MM.1S (cell line): ENCODE measurements at regions not wholly inside any gene's neighbourhood (a gene's known extent, or its start where the extent isn't known, plus 50 kb on each side); places are given as distances from the start of the nearest gene placed in this dataset.
"Not testable (repeated sequence)": the region's sequence is repeated elsewhere in the genome, so short reads cannot be mapped to it uniquely, and the experiment has no call there.

Experiments used
- DNase-seq: peaks from one replicate; pipeline ENCODE4 v3.0.0-alpha.2; 2015
- H2AFZ ChIP-seq: fragments of 300-600 bp; sonication (generic); 2 replicates; pipeline ENCODE4 v1.6.0; 2016; ENCODE audit warnings: antibody characterized with exemption, low read length
- H3F3A ChIP-seq: fragments of 300-600 bp; sonication (generic); 2 replicates; pipeline ENCODE4 v1.6.1; 2016; ENCODE audit warnings: mild to moderate bottlenecking, antibody characterized with exemption, low read length, moderate library complexity, mixed read lengths; ENCODE audit not compliant: insufficient read depth
- H3K27ac ChIP-seq: fragments of 300-600 bp; sonication (generic); 2 replicates; pipeline ENCODE4 v1.5.1; 2016; ENCODE audit warnings: mild to moderate bottlenecking, low read length
- H3K27me3 ChIP-seq: fragments of 300-600 bp; sonication (generic); replicated peaks from 2 replicates; pipeline ENCODE4 v1.6.0; 2016; ENCODE audit warnings: low read length; ENCODE audit not compliant: insufficient read depth
- H3K36me3 ChIP-seq: fragments of 300-600 bp; sonication (generic); replicated peaks from 2 replicates; pipeline ENCODE4 v1.6.1; 2016; ENCODE audit warnings: mild to moderate bottlenecking, low read length, mixed read lengths; ENCODE audit not compliant: insufficient read depth
- H3K4me1 ChIP-seq: fragments of 300-600 bp; sonication (generic); 2 replicates; pipeline ENCODE4 v1.6.1; 2016; ENCODE audit warnings: low read length, mixed read lengths
- H3K4me2 ChIP-seq: fragments of 300-600 bp; sonication (generic); 2 replicates; pipeline ENCODE4 v1.6.0; 2016; ENCODE audit warnings: low read depth, low read length
- H3K4me3 ChIP-seq: fragments of 300-600 bp; sonication (generic); 2 replicates; pipeline ENCODE4 v1.5.1; 2016; ENCODE audit warnings: low read length, mixed read lengths
- H3K79me2 ChIP-seq: fragments of 300-600 bp; sonication (generic); 2 replicates; pipeline ENCODE4 v1.6.1; 2016; ENCODE audit warnings: mixed run types, low read length, mixed read lengths
- H3K9ac ChIP-seq: fragments of 300-600 bp; sonication (generic); 2 replicates; pipeline ENCODE4 v1.6.1; 2016; ENCODE audit warnings: low read length, mixed read lengths
- H3K9me2 ChIP-seq: fragments of 300-600 bp; sonication (generic); replicated peaks from 2 replicates; pipeline ENCODE4 v1.6.1; 2016; ENCODE audit warnings: mild to moderate bottlenecking, low read length, mixed read lengths; ENCODE audit not compliant: insufficient read depth
- H3K9me3 ChIP-seq: fragments of 300-600 bp; sonication (generic); replicated peaks from 2 replicates; pipeline ENCODE4 v1.6.1; 2016; ENCODE audit warnings: mild to moderate bottlenecking, low read length, mixed read lengths; ENCODE audit not compliant: insufficient read depth
- H4K20me1 ChIP-seq: fragments of 300-600 bp; sonication (generic); 2 replicates; pipeline ENCODE4 v1.6.1; 2016; ENCODE audit warnings: mild to moderate bottlenecking, low read length, moderate library complexity, mixed read lengths; ENCODE audit not compliant: insufficient read depth
- CTCF ChIP-seq: fragments of 300-600 bp; sonication (generic); IDR thresholded peaks from 2 replicates; pipeline ENCODE4 v1.5.1; 2016; ENCODE audit warnings: antibody characterized with exemption, low read length, mixed read lengths
- EZH2 ChIP-seq: fragments of 300-600 bp; sonication (generic); optimal IDR thresholded peaks from 2 replicates; pipeline ENCODE3; 2017; ENCODE audit warnings: low read depth, mild to moderate bottlenecking, antibody characterized with exemption, low read length, mixed read lengths
- EZH2phosphoT487 ChIP-seq: fragments of 300-600 bp; sonication (generic); IDR thresholded peaks from 2 replicates; pipeline ENCODE4 v1.6.1; 2018; ENCODE audit warnings: antibody characterized with exemption, low read length

GRCh38 chr6:99145738-99146137, 198.0 kb upstream of the FBXL4 start:
- H3K4me3 ChIP-seq = no peak overlapping the region
- TF ChIP-seq EZH2 (no peak), EZH2phosphoT487 (no peak), CTCF (no peak)
- H3K27ac ChIP-seq = no peak overlapping the region

GRCh38 chr6:99143108-99143861, 195.5 kb upstream of the FBXL4 start:
- Histone ChIP-seq H2AFZ (no peak overlapping the region), H3K27me3 (no peaks in the 10 kb centered on the region), H3F3A (no peaks in the 10 kb centered on the region), H3K9me2 (no peaks in the 10 kb centered on the region), H3K27ac (no peak overlapping the region), H4K20me1 (no peaks in the 10 kb centered on the region), H3K9me3 (no peaks in the 10 kb centered on the region), H3K4me2 (no peak overlapping the region), H3K79me2 (no peaks in the 10 kb centered on the region), H3K36me3 (no peaks in the 10 kb centered on the region), H3K4me3 (no peak overlapping the region), H3K9ac (no peak overlapping the region), H3K4me1 (no peaks in the 10 kb centered on the region; the same call in 1 of the 2 replicates)
- no peak for TF ChIP-seq EZH2
- no peak for TF ChIP-seq EZH2phosphoT487
- TF ChIP-seq CTCF = no peak
- DNase-seq = no peak

More at GRCh38 chr6:99145738-99146137, 198.0 kb upstream of the FBXL4 start:
- Histone ChIP-seq H4K20me1 (no peaks in the 10 kb centered on the region), H3K4me1 (no peaks in the 10 kb centered on the region; the same call in 1 of the 2 replicates), H2AFZ (0 out of 2 replicates have a peak overlapping the region, but pooled peaks have one; percentile 6), H3K9ac (no peak overlapping the region), H3K9me3 (no peaks in the 10 kb centered on the region), H3K27me3 (no peaks in the 10 kb centered on the region), H3K79me2 (no peaks in the 10 kb centered on the region), H3K9me2 (no peaks in the 10 kb centered on the region), H3K4me2 (peak overlapping the region; percentile 30; the same call in 1 of the 2 replicates), H3F3A (no peaks in the 10 kb centered on the region), H3K36me3 (no peaks in the 10 kb centered on the region)
- DNase-seq = peak; percentile 30

GRCh38 chr6:99141906-99142305, 194.2 kb upstream of the FBXL4 start:
- not testable (repeated sequence) for H3K36me3 ChIP-seq, H4K20me1 ChIP-seq, H3K9me3 ChIP-seq, DNase-seq, H2AFZ ChIP-seq, H3K4me1 ChIP-seq, H3K4me2 ChIP-seq, H3K27ac ChIP-seq, H3K4me3 ChIP-seq, H3K9me2 ChIP-seq, H3K79me2 ChIP-seq, H3K9ac ChIP-seq, H3K27me3 ChIP-seq, H3F3A ChIP-seq

- Histone ChIP-seq H3F3A (no peaks in the 10 kb centered on the region), H3K9ac (no peak overlapping the region), H3K4me1 (no peaks in the 10 kb centered on the region), H3K27me3 (no peaks in the 10 kb centered on the region), H3K79me2 (no peaks in the 10 kb centered on the region), H3K9me3 (no peaks in the 10 kb centered on the region), H3K4me2 (no peak overlapping the region), H3K36me3 (no peaks in the 10 kb centered on the region), H3K4me3 (no peak overlapping the region), H3K9me2 (no peaks in the 10 kb centered on the region), H3K27ac (no peak overlapping the region), H4K20me1 (no peaks in the 10 kb centered on the region), H2AFZ (no peak overlapping the region)
- TF ChIP-seq EZH2phosphoT487 = no peak
- no peak for TF ChIP-seq EZH2
- no peak for TF ChIP-seq CTCF
- no peak for DNase-seq
Observed at GRCh38 chr6:99138445-99138844, 190.7 kb upstream of the FBXL4 start.
